PFSK-1 (cell line): ENCODE measurements at regions not wholly inside any gene's neighbourhood (a gene's known extent, or its start where the extent isn't known, plus 50 kb on each side); places are given as distances from the start of the nearest gene placed in this dataset.

Source experiments
- FOXP2 ChIP-seq: optimal IDR thresholded peaks from 2 replicates; pipeline ENCODE3; 2011; ENCODE audit warnings: borderline replicate concordance, control low read depth, inconsistent platforms; ENCODE audit not compliant: insufficient read depth; ENCODE audit errors: extremely low read length, extremely low read depth
- POLR2AphosphoS5 ChIP-seq: IDR thresholded peaks from 2 replicates; pipeline ENCODE4 v1.6.1; 2012; ENCODE audit warnings: low read depth, mild to moderate bottlenecking, control low read depth, low read length, moderate library complexity
- REST ChIP-seq, 2 experiments: IDR thresholded peaks; 2 replicates each; pipeline versions ENCODE4 v1.6.1 to v1.8.0; 2011 to 2012; ENCODE audit warnings: low read depth in 2 of 2, low read length in 2 of 2, control low read depth in 1 of 2, inconsistent platforms in 1 of 2, mild to moderate bottlenecking in 1 of 2, moderate library complexity in 1 of 2; ENCODE audit not compliant: insufficient read depth in 1 of 2
- SIN3A ChIP-seq: IDR thresholded peaks from 2 replicates; pipeline ENCODE4 v1.6.1; 2012; ENCODE audit warnings: mild to moderate bottlenecking, low read length, moderate library complexity, borderline replicate concordance; ENCODE audit not compliant: insufficient read depth
- TAF1 ChIP-seq: IDR thresholded peaks from 2 replicates; pipeline ENCODE4 v1.6.1; 2012; ENCODE audit warnings: low read length, control low read depth, borderline replicate concordance; ENCODE audit not compliant: insufficient read depth

- TF ChIP-seq FOXP2 = no peak
- no peak for TF ChIP-seq TAF1
- TF ChIP-seq SIN3A = no peak
Observed at GRCh38 chr3:109702976-109703375, 365.6 kb upstream of the DPPA4 start.

GRCh38 chr3:109707617-109708016 is 370.3 kb upstream of the DPPA4 start:
- TF ChIP-seq TAF1 = no peak

GRCh38 chr3:109713288-109713687 is 375.9 kb upstream of the DPPA4 start:
- TF ChIP-seq FOXP2 = no peak
- no peak for TF ChIP-seq REST (IDR thresholded peaks at IDR 0.05; ENCODE audit: insufficient read depth in 1 of 2, low read depth in 2 of 2, low read length in 2 of 2)
- no peak for TF ChIP-seq SIN3A
- no peak for TF ChIP-seq POLR2AphosphoS5
- no peak for TF ChIP-seq TAF1

- TF ChIP-seq TAF1 = no peak
- no peak for TF ChIP-seq SIN3A
- no peak for TF ChIP-seq REST (IDR thresholded peaks at IDR 0.05; ENCODE audit: insufficient read depth in 1 of 2, low read depth in 2 of 2, low read length in 2 of 2)
- TF ChIP-seq POLR2AphosphoS5 = no peak
- no peak for TF ChIP-seq FOXP2
Observed at GRCh38 chr3:109715707-109716106, 378.4 kb upstream of the DPPA4 start.

- no peak for TF ChIP-seq POLR2AphosphoS5
- TF ChIP-seq TAF1 = no peak
- no peak for TF ChIP-seq FOXP2
- no peak for TF ChIP-seq REST (IDR thresholded peaks at IDR 0.05; ENCODE audit: insufficient read depth in 1 of 2, low read depth in 2 of 2, low read length in 2 of 2)
- TF ChIP-seq SIN3A = no peak
Observed at GRCh38 chr3:109718850-109719249, 381.5 kb upstream of the DPPA4 start.

GRCh38 chr3:109728861-109729494 is 391.6 kb upstream of the DPPA4 start:
- no peak for TF ChIP-seq SIN3A
